ENCODE measurements at regions not wholly inside any gene's neighbourhood (a gene's known extent, or its start where the extent isn't known, plus 50 kb on each side); places are given as distances from the start of the nearest gene placed in this dataset.
A peak's percentile ranks its signal among the peaks of the same experiment; 100 is the strongest.

DNA sequence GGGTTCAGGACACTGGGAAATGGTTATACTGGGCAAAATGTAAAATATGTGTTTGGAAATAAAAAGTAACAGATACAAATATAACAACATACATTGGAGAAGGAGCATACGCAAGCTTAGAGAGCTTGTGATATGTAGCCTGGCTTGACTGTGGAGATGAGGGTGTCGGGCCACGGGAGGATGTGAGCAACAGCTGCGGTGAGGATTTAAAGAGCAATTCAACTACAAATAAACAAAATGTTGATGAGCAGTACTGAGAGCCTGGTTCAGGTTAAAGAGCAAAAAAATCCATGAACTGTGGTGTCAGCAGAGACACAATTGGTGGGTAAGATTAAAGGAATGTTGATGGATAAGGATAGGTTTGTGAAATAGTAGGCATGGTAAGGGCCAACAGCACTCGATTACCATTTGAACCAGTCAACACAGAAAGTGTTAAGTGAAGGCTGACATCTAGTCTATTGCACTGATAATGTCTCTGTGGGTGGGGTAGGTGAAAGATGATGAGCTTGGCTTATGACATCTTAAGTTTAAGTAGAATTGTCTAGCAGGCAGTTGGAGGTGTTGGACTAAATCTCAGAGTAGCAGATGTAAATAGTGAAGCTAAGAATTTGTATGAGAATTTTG is 723.2 kb downstream of the EPM2A start:
- no peak for DNase-seq

DNA sequence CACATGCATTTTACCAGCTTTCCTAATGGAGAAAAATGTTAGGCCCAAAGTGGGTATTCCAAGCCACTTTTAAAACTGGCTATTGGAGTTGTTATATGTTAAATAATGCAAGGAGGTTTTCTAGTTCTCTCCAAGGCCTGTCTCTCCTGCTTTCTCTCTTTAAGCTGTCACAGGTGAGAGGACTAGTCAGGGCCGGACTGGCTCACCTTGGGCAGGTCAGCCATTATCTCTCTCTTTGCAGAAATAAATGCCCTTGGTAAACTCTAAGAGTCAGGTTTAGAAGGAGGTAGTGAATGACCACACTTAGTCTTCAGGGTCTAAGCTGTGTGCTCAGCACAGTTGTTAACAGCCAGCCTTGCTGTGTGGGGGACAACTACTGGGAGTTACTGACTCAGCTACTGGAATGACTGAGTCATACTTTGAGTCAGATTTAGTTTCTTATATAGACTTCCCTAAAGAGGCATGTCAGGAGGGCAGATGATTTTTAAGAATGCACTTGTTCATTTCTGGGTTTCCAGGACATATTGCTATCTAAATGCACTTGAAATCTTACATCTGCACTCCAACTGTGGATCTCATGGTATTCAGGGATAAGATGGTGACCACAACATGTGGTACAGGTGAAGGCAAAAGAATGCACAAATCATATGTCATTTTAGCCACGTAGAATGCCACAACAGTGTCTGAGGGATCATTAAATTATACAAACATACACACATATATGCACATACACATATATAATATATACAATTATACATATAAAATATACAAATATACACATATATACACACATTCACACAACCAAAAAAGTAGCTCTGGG is 719.4 kb downstream of the EPM2A start:
- DNase-seq = no peak

DNA sequence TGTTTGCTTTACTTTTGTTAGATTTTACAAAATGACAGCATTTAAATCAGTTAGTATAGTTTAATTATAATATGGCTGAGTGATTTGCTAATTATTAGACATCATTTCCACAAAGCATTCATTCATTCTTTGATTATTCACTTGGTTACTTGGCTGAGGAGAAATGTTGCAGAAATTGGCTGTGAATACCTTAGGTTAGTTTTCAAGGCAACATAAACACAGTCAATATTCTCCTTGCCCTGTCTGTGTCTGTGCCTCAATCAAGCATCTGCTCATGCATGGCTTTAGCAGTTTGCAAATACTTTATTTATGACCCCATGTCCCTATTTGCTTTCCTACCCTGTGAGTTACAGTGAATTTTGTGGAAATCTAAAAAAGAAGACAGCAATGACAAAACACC is 718.3 kb downstream of the EPM2A start:
- no peak for DNase-seq

DNA sequence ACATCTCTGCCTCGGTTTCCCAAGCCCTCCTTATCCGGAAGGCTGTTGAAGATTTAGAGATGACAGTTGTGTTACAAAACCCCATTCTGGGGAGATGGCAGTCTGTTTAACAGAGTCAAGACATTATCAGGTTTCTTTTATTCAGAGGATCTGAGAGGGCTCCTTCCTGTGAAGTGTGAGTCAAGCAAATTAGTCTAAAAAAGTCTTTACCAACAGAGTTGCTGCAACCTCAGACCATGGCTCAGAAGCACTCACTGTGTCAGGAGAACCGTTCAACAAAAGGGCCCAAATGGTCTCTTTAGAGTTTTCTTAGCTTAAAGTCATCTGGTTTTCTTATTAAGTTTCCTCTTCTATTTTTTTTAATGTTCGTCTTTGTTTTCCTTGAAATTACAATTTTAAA is 717.8 kb downstream of the EPM2A start:
- DNase-seq = no peak

DNA sequence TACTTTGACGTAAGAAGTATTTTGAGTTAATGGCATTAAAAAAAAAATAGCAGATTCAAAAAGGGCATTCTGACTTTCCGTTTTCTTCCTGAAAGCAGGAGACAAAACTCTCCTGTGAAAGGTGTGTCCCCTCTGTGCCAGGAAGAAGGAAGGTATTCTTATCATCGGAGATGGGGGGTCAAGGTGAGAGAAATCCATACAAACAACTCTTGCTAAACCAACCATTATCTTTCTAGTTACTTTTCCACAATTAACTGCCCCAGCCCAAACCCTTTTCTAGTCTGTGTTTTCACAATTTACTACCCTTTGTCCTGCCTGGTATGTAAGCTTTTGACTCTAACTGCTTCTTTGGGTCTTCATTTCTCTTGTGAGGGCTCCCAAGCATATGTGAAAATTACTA is 717.3 kb downstream of the EPM2A start:
- DNase-seq = no peak

DNA sequence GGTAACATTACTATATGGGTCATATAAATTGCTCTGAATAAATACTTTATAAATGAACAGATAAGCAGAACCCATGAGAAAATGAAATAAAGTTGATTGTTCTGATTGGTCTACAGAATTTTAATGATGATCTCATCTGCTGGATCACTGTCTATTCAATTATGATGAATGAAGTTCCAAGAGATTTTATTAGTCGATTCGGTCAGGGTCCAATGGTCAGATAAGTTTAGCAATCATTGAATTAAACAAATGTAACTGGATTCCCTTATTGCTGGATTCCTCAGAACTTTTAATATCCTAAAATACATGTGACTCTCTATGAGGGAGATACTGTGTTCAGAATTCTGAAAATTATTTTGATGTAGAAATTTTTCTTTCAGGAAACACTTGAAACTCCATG is 715.2 kb downstream of the EPM2A start:
- DNase-seq = no peak

DNA sequence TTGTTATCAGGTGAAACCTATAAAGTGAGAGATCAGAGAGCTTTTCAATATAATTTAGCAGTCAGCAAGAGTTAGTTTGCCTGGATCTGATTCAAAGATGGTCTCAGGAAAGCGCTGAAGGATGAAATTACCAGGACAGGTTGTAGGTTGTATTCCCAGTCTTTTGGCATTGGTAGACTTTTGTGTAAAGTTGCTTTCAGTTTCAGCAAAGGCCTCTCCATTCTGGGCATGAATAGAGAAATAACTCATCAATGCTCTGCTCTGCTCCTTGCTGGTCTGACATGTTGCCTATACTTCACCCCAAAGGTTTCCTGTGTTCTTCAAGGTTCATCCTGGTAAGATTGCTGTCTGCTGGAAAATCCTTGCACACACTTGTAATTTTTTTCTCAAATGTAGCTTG is 714.8 kb downstream of the EPM2A start:
- DNase-seq = no peak

DNA sequence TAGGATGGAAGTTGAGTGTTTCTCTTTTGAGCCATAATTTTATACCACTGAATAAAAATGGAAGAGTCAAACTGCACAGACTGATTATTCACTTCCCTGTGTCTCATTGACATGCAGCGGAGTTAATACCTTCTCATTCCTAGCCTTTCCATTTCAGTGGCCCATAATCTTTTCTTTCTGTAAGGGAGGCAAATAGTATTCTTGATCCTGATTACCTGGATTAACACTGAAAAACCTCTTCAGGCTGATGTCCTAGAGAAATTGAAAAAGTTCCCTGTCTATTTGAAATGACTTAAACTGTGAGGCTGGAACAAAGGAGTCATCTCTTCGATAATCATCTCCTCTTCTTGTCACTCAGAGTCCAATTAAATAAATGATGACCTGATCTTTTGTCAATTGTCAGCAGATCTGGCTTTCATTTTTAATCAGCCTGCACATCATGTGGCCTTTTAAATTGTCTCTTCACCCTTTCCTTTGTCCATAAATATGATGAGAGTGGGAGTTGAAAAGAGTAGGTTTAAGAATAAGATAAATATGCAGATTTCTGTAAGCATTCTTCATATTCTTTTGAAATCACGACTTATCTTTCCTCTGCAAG is 713.0 kb downstream of the EPM2A start:
- DNase-seq = no peak

DNA sequence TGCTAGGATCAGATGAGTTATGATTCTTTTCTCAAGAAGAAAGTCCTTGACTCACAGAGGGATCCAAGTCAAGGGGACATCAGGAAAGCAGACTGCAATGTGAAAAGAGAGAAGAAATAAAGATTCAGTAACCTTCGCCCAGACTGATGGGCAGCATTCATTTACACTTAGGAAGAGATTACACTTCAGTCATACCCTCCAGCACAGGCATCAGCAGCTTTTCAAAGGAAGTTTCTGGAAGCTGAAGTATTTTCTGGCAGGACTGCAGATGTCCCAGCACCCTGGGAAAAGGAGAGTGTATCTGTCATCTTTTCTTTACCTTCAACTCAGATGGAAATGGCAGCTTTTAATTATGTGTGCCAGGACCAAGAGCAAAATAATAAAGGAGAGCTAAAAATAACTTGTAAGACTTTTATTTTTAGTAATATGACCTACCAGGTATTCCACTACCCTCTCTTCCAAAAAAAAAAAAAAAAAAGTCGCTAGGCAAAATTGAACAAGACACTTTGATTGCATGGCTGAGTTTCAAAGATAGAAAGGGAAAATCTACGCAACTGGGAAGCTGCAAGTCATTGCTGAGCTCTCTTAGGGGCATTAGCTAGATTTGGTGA is 712.1 kb downstream of the EPM2A start:
- no peak for DNase-seq

DNA sequence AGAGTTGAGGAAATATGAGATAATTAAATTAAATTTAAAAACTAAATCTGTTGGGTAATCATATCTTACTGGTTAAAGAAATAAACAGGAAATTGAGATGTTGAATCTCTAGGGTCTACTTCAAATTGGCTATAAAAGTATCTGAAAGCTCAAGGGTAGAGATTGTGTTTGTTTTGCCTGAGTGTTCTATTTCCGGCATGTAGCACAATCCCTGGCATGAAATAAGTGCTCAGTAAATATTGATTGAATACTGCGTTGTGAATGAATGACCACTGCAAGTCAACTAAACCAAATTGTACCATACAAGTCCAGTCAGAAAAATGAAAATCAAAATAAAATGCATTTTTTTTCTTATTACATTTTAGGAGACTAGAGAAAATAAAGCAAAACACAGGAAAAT is 709.8 kb downstream of the EPM2A start:
- DNase-seq = peak; percentile 29

DNA sequence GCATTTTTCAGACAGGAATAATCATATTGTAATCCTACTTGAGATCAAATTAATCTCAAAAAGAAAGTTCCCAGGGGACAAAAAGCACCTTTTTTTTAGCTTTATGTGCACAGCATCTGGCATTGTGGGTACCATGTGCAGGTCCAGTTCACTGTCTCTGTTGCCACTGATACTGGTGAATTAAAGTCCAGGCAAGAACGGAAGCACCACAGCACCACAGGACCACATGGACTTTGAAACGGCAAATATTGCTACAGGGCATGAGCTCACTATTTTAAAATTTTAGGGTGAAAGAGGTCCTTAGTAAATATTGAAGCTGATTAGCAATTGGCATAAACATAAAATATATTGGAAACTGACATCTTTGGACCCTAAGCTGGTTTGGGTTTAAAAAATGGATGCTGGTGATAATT is 709.0 kb downstream of the EPM2A start:
- no peak for DNase-seq

DNA sequence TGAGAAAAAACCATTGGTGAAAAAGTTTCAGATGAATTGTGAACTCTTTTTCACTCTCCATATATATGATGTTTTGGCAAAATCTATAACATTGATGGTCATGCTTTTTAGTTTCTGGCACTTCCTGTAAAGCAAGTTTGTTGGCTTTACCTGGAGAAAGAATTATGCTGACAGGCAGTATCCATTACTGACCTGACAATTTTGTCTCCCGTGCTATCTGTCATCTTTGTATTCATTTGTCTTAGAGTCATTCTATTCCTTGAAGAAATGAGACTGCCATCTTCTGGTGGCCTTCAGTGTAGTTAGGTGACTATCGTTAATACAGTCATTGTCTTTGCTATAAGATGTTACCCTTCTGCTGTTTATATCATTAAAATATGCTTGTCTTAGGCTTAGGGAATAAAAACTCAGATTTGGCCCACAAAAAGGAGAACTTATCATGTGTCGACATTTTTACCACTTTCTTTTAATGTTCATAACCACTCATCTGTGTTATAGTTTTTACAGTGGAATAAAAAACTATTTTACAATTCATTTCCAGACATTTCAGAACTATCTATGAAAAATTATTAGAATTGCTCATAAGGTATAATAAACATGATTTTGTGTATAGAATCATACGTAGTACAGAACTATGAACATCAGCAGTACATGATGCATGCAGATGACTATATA is 707.0 kb downstream of the EPM2A start:
- DNase-seq = no peak

DNA sequence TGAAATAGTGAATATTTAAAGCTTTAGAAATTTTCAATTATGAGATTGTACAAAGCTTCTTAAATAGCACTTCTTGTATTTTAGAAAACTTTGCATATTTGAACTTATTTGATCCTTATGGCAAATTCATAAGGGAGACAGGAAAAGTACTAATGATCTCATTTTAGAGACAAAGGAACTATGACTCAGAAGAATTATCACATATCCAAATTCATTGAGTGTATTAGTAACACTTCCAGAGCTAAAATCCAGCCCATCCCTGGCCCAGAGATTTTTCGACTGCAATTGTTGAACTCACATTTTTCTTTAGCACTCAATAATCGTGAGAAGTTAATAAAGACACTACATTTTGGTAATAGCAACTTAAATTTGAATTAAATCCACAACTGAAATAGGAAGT is 704.3 kb downstream of the EPM2A start:
- no peak for DNase-seq

DNA sequence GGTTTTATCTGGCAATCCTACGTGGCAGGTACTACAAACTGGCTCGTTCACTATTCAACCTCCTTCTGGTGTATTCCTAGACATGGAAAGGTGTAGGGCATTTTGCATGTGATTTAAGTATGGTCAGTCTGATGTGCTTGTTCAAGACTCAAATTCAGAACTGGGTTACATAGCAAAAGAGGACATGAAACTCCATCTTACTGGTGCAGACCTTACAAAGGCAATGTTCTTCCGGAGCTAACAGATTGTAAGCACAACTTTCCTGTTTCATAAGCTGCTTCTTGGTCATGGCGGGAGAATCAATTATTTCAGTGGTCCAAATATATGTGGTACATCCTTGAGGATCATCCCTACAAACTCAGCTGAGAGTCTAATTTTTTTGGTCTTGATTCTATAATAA is 703.4 kb downstream of the EPM2A start:
- no peak for DNase-seq

DNA sequence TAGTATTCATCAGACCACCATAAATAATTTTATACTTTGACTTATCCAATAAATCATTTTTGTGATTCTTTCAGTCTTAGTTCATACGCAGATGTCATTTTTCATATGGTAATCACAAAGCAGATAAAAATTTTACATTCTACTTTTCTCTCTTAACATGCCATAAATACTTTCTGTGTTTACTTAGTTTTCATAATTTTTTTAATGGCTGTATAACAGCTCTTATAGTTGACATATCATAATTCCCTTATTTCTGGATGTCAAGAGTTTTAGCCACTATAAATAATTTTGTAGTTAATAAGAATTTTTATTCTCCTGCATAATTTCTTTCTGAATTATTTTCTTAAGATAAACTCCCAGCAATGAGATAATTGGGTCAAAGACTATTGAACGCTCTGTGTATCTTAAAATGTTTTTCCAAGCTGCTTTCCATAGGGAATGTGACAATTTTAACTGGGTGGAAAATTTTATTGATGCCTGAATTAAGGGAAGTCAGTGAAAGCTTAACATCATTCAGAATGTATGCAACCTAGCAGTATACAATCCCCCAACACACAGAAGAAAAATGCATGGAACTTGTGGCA is 702.7 kb downstream of the EPM2A start:
- DNase-seq = no peak

DNA sequence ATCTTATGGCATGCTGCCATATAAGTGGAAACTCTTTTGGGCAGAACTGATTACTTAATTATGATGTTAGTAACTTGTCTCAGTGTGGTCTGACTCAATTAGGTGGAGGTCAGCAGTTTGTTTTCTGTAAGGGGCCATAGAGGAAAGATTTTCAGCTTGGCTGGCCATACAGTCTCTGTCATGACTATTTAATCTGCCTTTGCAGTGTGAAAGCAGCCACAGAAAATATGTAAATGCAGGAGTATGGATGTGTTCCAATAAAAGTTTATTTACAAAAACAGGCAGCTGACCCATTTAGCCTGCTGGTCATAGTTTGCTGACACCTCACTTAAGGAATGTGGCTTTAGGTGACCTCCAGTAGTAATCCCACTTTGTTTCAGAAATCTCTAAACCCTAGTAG is 700.7 kb downstream of the EPM2A start:
- no peak for DNase-seq

DNA sequence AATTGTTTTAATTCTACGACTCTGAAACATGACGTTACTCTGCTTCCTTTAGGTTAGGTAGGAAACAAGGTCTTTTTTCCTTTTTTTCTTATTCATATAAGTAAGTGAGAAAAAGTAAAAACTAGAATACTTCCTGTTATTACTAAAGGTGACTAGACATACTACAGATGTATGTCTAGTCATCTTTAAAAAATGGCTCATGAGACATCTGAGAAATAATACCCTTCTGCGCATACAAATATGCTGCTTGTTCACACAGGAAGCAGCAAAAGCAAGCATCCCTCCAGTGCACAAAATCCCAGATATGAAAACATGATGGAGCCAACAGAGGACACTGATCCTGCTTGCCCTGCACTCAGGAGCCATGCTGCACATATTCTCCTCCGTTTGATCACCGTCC is 699.1 kb downstream of the EPM2A start:
- DNase-seq = no peak

DNA sequence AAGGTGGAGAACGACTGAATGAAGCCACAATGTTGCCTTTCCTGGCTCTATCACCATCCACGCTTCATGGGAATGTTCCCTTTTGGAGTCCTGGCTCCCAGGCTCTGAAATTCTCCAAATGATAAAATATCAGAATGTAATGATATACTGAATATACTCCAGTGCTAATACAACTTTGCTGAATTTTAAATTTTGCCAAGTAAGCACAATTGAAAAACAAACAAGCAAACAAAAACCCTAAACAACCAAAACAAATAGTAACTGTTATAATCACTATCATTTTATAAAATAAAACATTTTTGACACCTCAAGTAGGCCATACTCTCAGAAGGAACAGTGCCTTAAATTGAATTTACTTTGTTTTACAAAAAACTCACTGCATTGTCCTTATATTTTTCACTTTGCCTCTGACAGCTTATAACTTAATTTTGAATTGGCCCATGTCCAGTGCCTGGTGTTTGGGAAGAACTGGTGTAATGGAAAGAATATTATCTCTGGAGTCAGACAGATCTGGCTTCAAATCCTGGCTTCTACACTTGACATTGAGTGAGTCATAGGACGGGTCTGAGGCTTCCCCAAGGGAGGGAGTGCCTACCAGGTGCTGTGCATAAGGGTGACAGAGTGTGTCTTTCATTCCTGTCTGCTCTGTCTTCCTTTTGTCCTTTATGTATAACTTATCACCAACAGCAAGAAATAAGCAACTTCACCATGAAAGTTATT is 698.3 kb downstream of the EPM2A start:
- DNase-seq = no peak

DNA sequence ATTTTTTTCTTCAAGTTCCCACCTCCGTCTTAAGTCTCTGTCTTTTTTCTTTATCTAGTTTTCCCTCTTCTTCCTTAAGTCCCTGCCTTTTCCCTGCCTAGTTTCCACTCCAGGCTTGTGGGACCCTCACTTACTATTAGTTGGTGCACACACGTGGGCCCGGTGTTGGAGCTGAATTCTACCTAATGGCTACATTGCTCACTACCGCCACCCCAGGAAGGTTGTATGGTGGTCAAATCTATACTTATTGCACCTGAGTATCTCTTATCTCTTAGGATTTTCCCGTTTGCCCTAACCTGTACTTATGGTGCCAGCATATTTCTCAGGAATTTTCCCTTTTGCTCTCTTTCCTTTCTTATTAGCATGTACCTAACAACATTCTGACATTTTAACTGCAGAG is 692.8 kb downstream of the EPM2A start:
- no peak for DNase-seq

DNA sequence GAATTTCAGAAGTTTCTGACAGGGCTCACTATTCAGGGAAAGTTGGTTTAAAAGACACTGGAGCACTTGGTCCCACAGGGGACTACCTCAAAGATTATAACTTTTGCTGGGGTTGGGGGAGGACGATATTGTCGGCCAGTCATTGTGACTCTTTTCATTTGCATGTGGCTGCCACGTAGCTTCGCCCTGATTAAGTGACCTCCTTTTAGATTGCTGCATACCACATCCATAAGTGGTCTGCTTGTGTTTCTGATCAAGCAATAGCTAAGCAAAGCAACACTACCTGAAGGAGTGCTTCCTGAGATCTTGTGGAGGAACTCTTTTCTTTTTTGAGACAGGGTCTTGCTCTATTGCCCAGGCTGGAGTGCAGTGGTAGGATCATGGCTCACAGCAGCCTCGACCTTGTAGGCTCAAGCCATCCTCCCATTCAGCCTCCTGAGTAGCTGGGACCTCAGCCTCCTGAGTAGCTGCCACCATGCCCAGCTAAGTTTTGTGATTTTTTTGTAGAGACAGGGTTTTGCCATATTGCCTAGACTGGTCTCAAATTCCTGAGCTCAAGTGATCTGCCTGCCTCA is 691.3 kb downstream of the EPM2A start:
- no peak for DNase-seq

DNA sequence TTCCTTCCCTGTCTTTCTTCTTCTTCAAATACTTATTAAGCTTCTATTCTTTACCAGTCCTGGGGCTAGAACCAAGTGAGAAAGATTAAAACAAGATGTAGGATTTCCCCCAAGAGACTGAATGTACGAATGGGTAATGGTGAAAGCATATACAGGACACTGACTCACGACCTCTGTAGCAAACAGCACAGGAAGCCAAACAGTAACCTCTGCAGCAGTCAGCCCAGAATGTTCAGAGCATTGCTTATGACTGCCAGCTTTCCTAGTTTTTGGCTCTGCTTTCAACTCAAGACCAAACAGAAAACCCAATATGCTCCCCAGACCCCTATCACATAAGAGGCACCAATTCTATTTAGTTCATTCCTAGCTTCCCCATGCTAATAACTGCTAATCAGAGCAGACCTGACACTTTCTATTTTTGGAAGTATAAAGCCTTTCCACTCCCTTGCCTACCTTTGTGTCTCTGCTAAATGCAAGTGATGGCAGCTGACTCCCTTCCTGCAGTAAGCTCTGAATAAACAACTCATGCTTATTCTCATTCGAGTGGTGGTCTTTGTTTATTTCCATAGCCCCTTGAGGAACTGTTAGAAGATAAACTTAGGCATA is 690.6 kb downstream of the EPM2A start:
- DNase-seq = no peak

DNA sequence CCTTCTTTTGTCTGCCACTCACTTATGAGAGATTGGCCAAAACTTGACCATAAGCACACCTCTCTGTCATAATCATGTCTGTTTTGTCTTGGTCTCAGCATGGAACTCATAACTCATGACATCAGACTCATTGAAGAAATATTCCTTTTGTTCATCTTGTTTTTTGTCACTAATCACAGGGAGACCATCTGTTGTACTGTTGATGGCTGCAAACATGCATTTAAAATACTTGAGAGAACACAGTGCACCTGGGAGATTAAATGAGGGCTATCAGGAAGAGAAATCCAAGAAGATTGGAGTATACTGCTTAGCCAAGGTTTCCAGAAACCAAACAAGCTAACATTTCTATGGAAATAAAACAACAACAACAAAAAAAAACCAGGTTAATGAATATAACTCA is 689.7 kb downstream of the EPM2A start:
- no peak for DNase-seq

Measured in SHP77 treated with DMSO at 0.1 percent for 48 hours (cell line).